Neutrophil (primary cell): ENCODE measurements at regions not wholly inside any gene's neighbourhood (a gene's known extent, or its start where the extent isn't known, plus 50 kb on each side); places are given as distances from the start of the nearest gene placed in this dataset.
"Not testable (repeated sequence)": the region's sequence is repeated elsewhere in the genome, so short reads cannot be mapped to it uniquely, and the experiment has no call there.

Experiments used
- H3K27ac ChIP-seq: fragments of 200-600 bp; sonication (generic); 2 replicates; pipeline ENCODE4 v1.5.1; 2016; ENCODE audit warnings: mild to moderate bottlenecking, moderate library complexity
- H3K27me3 ChIP-seq: fragments of 200-600 bp; sonication (generic); 2 replicates; pipeline ENCODE4 v1.6.0; 2016; ENCODE audit warnings: mild to moderate bottlenecking
- H3K36me3 ChIP-seq: fragments of 200-600 bp; sonication (generic); 2 replicates; pipeline ENCODE4 v1.5.1; 2017
- H3K4me1 ChIP-seq, 2 experiments: fragments of 200-600 bp in 1 of 2; sonication (generic) in 1 of 2; 1 replicate in 1 of 2; 2 replicates in 1 of 2; pipeline versions ENCODE4 v1.5.1 to v1.6.1; 2013 to 2016; ENCODE audit warnings: low read depth in 1 of 2, low read length in 1 of 2, mild to moderate bottlenecking in 1 of 2, moderate library complexity in 1 of 2; ENCODE audit not compliant: control insufficient read depth in 1 of 2, insufficient read depth in 1 of 2
- H3K4me3 ChIP-seq, 2 experiments: fragments of 200-600 bp in 1 of 2; sonication (generic) in 1 of 2; 1 replicate in 1 of 2; 2 replicates in 1 of 2; pipeline ENCODE4 v1.5.1; 2013 to 2016; ENCODE audit warnings: low read depth in 1 of 2, low read length in 1 of 2, mild to moderate bottlenecking in 1 of 2, moderate library complexity in 1 of 2
- H3K9me3 ChIP-seq: fragments of 200-600 bp; sonication (generic); 2 replicates; pipeline ENCODE4 v1.5.1; 2016
- CTCF ChIP-seq: fragments of 200-600 bp; sonication (generic); IDR thresholded peaks from 2 replicates; pipeline ENCODE4 v1.5.1; 2016; ENCODE audit warnings: antibody characterized with exemption

DNA sequence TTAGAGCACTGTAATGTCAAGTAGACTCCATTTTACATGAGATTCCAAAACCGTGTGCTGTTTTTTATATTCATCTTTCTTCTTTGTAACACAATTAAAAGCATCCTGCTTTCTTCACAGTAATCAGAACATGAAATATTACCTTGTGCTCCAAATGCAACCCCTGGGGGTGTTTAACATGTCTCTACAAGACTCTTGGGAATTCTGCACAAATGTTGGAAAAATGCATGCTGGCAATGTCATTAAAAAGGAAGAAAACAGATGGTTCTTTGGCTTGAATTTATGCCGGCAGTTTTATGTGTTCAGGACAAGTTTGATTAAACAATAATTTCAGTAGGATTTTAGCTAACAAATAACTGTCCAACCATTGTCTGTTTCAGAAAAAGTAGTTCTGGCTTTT is 159.1 kb downstream of the LIG4 start:
- TF ChIP-seq CTCF = no peak
- no peaks in the 10 kb centered on the region for H3K9me3 ChIP-seq
- no peaks in the 10 kb centered on the region for H3K36me3 ChIP-seq
- no peak overlapping the region for H3K4me3 ChIP-seq
- no peak overlapping the region for H3K27ac ChIP-seq
- H3K4me1 ChIP-seq = no peaks in the 10 kb centered on the region
- H3K27me3 ChIP-seq = no peaks in the 10 kb centered on the region

DNA sequence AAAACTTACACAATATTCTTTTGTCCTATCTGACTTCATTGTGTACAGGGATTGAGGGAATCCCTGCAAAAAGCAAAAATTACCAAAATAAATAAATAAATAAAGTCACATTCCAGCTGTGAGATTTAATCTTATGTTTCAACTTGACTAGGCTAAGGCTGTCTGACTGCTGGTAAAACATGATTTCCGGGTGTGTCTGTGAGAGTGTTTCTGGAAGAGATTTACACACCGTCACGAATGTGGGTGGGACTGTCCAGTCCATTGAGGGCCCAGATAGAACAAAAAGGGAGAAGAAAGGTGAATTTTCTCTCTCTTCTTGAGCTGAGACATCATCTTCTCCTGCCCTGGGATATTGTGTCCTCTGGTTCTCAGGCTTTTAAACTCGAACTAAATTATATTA is 166.1 kb downstream of the LIG4 start:
- H3K4me3 ChIP-seq = no peak overlapping the region
- H3K27me3 ChIP-seq = no peaks in the 10 kb centered on the region
- H3K36me3 ChIP-seq = no peaks in the 10 kb centered on the region
- H3K4me1 ChIP-seq = no peaks in the 10 kb centered on the region
- no peak overlapping the region for H3K27ac ChIP-seq
- no peak for TF ChIP-seq CTCF
- no peaks in the 10 kb centered on the region for H3K9me3 ChIP-seq

DNA sequence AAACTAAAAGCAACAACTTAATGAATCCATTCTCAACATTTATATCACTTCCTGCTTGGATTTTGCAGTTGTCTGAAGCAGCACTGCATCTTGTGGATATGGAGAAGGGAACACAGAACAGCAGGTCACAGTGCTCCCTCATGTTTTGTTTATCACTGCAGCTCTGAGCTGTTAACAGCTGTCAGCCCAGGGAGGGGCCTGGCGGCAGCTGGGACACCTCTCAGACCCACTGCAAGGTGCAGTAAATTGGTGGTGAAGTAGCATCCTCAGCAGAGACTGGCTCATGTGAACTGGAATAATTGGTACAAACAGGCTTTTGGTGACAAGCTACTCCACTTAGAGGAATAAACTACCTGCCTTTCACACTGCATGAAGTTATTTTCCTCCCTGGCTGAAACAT is 170.4 kb downstream of the LIG4 start:
- no peak for TF ChIP-seq CTCF
- Histone ChIP-seq H3K36me3 (no peaks in the 10 kb centered on the region), H3K27me3 (no peaks in the 10 kb centered on the region), H3K4me3 (no peak overlapping the region), H3K4me1 (no peaks in the 10 kb centered on the region), H3K9me3 (no peaks in the 10 kb centered on the region), H3K27ac (no peak overlapping the region)

- H3K36me3 ChIP-seq, H3K27me3 ChIP-seq, H3K4me3 ChIP-seq, H3K9me3 ChIP-seq, H3K27ac ChIP-seq, H3K4me1 ChIP-seq: not testable (repeated sequence)
These were observed 172.5 kb downstream of the LIG4 start for GRCh38 chr13:108042866-108043265.

GRCh38 chr13:108037348-108037747 is 178.0 kb downstream of the LIG4 start:
- no peak for TF ChIP-seq CTCF
- Histone ChIP-seq H3K36me3 (no peaks in the 10 kb centered on the region), H3K27me3 (no peaks in the 10 kb centered on the region), H3K4me1 (no peaks in the 10 kb centered on the region), H3K9me3 (no peaks in the 10 kb centered on the region), H3K27ac (no peak overlapping the region), H3K4me3 (no peak overlapping the region)

DNA sequence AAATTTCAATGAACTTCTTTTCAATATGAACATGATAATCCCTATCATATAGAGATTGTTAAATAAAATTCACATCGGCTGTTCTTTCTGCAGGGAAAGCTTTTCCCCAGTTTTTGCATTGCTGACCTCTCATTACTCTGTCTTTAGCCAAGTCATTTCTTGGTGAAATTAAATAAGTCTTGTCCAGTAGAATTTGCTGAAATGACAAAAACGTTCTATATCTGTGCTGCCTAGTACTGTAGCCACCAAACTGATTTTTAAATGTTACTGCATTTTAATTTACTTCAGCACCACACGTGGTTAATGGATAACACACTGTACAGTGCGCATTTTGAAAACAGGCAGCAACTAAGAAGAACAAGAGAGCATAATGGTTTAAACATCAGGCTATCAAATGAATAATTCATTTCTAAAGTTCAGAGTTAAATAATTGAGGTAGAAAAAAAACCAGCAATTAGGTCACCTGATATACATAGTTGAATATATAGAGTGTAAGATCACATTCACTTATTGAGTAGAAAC is 178.9 kb downstream of the LIG4 start:
- Histone ChIP-seq H3K4me3 (no peak overlapping the region), H3K27ac (no peak overlapping the region), H3K9me3 (no peaks in the 10 kb centered on the region), H3K36me3 (no peaks in the 10 kb centered on the region), H3K4me1 (no peaks in the 10 kb centered on the region), H3K27me3 (no peaks in the 10 kb centered on the region)
- TF ChIP-seq CTCF = no peak
